ENCODE measurements at regions not wholly inside any gene's neighbourhood (a gene's known extent, or its start where the extent isn't known, plus 50 kb on each side); places are given as distances from the start of the nearest gene placed in this dataset.
A peak's percentile ranks its signal among the peaks of the same experiment; 100 is the strongest.

GRCh38 chr13:91236921-91237320 is 110.6 kb upstream of the MIR17HG start:
- H3K27me3 ChIP-seq (ENCODE audit: control insufficient read depth in 3 of 3, insufficient read depth in 3 of 3, low read length in 3 of 3), result no peaks in the 10 kb centered on the region
- FAIRE-seq, result no peak
- WGBS, 3 donors, result 82 to 89% (median 84%) methylated on average over 3 of the region's 3 CpGs
- H3K27ac ChIP-seq (ENCODE audit: low read depth in 1 of 3, low read length in 2 of 3), result no peak overlapping the region
- no peak overlapping the region for H3K4me3 ChIP-seq (ENCODE audit: low read depth in 1 of 3, low read length in 3 of 3)
- H3K4me1 ChIP-seq (ENCODE audit: control insufficient read depth in 3 of 3, insufficient read depth in 2 of 3, low read depth in 1 of 3, low read length in 2 of 3), result no peaks in the 10 kb centered on the region
- H3K36me3 ChIP-seq (ENCODE audit: control insufficient read depth in 3 of 3, insufficient read depth in 2 of 3, low read depth in 1 of 3, low read length in 3 of 3), result no peaks in the 10 kb centered on the region
- no peak for DNase-seq
- H3K9me3 ChIP-seq (ENCODE audit: control insufficient read depth in 2 of 2, insufficient read depth in 1 of 2, low read depth in 1 of 2, low read length in 1 of 2), result no peaks in the 10 kb centered on the region

GRCh38 chr13:91238036-91238435 is 109.5 kb upstream of the MIR17HG start:
- no peaks in the 10 kb centered on the region for H3K36me3 ChIP-seq (ENCODE audit: control insufficient read depth in 3 of 3, insufficient read depth in 2 of 3, low read depth in 1 of 3, low read length in 3 of 3)
- no peak overlapping the region for H3K4me3 ChIP-seq (ENCODE audit: low read depth in 1 of 3, low read length in 3 of 3)
- 83 to 84% (median 83%) methylated on average over 2 of the region's 2 CpGs for WGBS, 3 donors
- no peaks in the 10 kb centered on the region for H3K9me3 ChIP-seq (ENCODE audit: control insufficient read depth in 2 of 2, insufficient read depth in 1 of 2, low read depth in 1 of 2, low read length in 1 of 2)
- H3K4me1 ChIP-seq (ENCODE audit: control insufficient read depth in 3 of 3, insufficient read depth in 2 of 3, low read depth in 1 of 3, low read length in 2 of 3), result no peaks in the 10 kb centered on the region
- DNase-seq, result no peak
- FAIRE-seq, result no peak
- H3K27me3 ChIP-seq (ENCODE audit: control insufficient read depth in 3 of 3, insufficient read depth in 3 of 3, low read length in 3 of 3), result no peaks in the 10 kb centered on the region
- no peak overlapping the region for H3K27ac ChIP-seq (ENCODE audit: low read depth in 1 of 3, low read length in 2 of 3)

- Histone ChIP-seq H3K9me3 (ENCODE audit: control insufficient read depth in 2 of 2, insufficient read depth in 1 of 2, low read depth in 1 of 2, low read length in 1 of 2) (no peaks in the 10 kb centered on the region), H3K4me3 (ENCODE audit: low read depth in 1 of 3, low read length in 3 of 3) (no peak overlapping the region), H3K36me3 (ENCODE audit: control insufficient read depth in 3 of 3, insufficient read depth in 2 of 3, low read depth in 1 of 3, low read length in 3 of 3) (no peaks in the 10 kb centered on the region), H3K27ac (ENCODE audit: low read depth in 1 of 3, low read length in 2 of 3) (no peak overlapping the region), H3K27me3 (ENCODE audit: control insufficient read depth in 3 of 3, insufficient read depth in 3 of 3, low read length in 3 of 3) (no peaks in the 10 kb centered on the region), H3K4me1 (ENCODE audit: control insufficient read depth in 3 of 3, insufficient read depth in 2 of 3, low read depth in 1 of 3, low read length in 2 of 3) (no peaks in the 10 kb centered on the region)
- DNase-seq, result no peak
- WGBS, 3 donors, result 69 to 90% (median 85%) methylated on average over 1 of the region's 1 CpG
- no peak for FAIRE-seq
These were observed 107.1 kb upstream of the MIR17HG start for GRCh38 chr13:91240341-91240740.

GRCh38 chr13:91241221-91241933 is 106.1 kb upstream of the MIR17HG start:
- WGBS, 3 donors, result 78 to 90% (median 84%) methylated on average over 2 of the region's 2 CpGs
- Histone ChIP-seq H3K27me3 (ENCODE audit: control insufficient read depth in 3 of 3, insufficient read depth in 3 of 3, low read length in 3 of 3) (no peaks in the 10 kb centered on the region), H3K9me3 (ENCODE audit: control insufficient read depth in 2 of 2, insufficient read depth in 1 of 2, low read depth in 1 of 2, low read length in 1 of 2) (no peaks in the 10 kb centered on the region), H3K27ac (ENCODE audit: low read depth in 1 of 3, low read length in 2 of 3) (no peak overlapping the region), H3K36me3 (ENCODE audit: control insufficient read depth in 3 of 3, insufficient read depth in 2 of 3, low read depth in 1 of 3, low read length in 3 of 3) (no peaks in the 10 kb centered on the region), H3K4me3 (ENCODE audit: low read depth in 1 of 3, low read length in 3 of 3) (no peak overlapping the region), H3K4me1 (ENCODE audit: control insufficient read depth in 3 of 3, insufficient read depth in 2 of 3, low read depth in 1 of 3, low read length in 2 of 3) (no peaks in the 10 kb centered on the region)
- DNase-seq (no peak), FAIRE-seq (no peak)

- Histone ChIP-seq H3K27me3 (ENCODE audit: control insufficient read depth in 3 of 3, insufficient read depth in 3 of 3, low read length in 3 of 3) (no peaks in the 10 kb centered on the region), H3K36me3 (ENCODE audit: control insufficient read depth in 3 of 3, insufficient read depth in 2 of 3, low read depth in 1 of 3, low read length in 3 of 3) (no peaks in the 10 kb centered on the region), H3K9me3 (ENCODE audit: control insufficient read depth in 2 of 2, insufficient read depth in 1 of 2, low read depth in 1 of 2, low read length in 1 of 2) (no peaks in the 10 kb centered on the region), H3K27ac (ENCODE audit: low read depth in 1 of 3, low read length in 2 of 3) (no peak overlapping the region), H3K4me3 (ENCODE audit: low read depth in 1 of 3, low read length in 3 of 3) (no peak overlapping the region), H3K4me1 (ENCODE audit: control insufficient read depth in 3 of 3, insufficient read depth in 2 of 3, low read depth in 1 of 3, low read length in 2 of 3) (no peaks in the 10 kb centered on the region)
- FAIRE-seq (no peak), DNase-seq (no peak)
These were observed 104.8 kb upstream of the MIR17HG start for GRCh38 chr13:91242652-91243051.

- DNase-seq (no peak), FAIRE-seq (no peak)
- Histone ChIP-seq H3K4me3 (ENCODE audit: low read depth in 1 of 3, low read length in 3 of 3) (no peak overlapping the region), H3K36me3 (ENCODE audit: control insufficient read depth in 3 of 3, insufficient read depth in 2 of 3, low read depth in 1 of 3, low read length in 3 of 3) (no peaks in the 10 kb centered on the region), H3K9me3 (ENCODE audit: control insufficient read depth in 2 of 2, insufficient read depth in 1 of 2, low read depth in 1 of 2, low read length in 1 of 2) (no peaks in the 10 kb centered on the region), H3K27me3 (ENCODE audit: control insufficient read depth in 3 of 3, insufficient read depth in 3 of 3, low read length in 3 of 3) (no peaks in the 10 kb centered on the region), H3K27ac (ENCODE audit: low read depth in 1 of 3, low read length in 2 of 3) (no peak overlapping the region), H3K4me1 (ENCODE audit: control insufficient read depth in 3 of 3, insufficient read depth in 2 of 3, low read depth in 1 of 3, low read length in 2 of 3) (peaks cover 0 to 3% (median 0%) of the 10 kb centered on the region in 3 donors)
- WGBS, 3 donors, result 87 to 91% (median 88%) methylated on average over 2 of the region's 2 CpGs
These were observed 102.2 kb upstream of the MIR17HG start for GRCh38 chr13:91245288-91245687.

- FAIRE-seq (peak; percentile 19), DNase-seq (peak; percentile 6 to 16)
- no peaks in the 10 kb centered on the region for H3K36me3 ChIP-seq (ENCODE audit: control insufficient read depth in 3 of 3, insufficient read depth in 2 of 3, low read depth in 1 of 3, low read length in 3 of 3)
- no peak overlapping the region for H3K27ac ChIP-seq (ENCODE audit: low read depth in 1 of 3, low read length in 2 of 3)
- no peak overlapping the region for H3K4me3 ChIP-seq (ENCODE audit: low read depth in 1 of 3, low read length in 3 of 3)
- no peaks in the 10 kb centered on the region for H3K27me3 ChIP-seq (ENCODE audit: control insufficient read depth in 3 of 3, insufficient read depth in 3 of 3, low read length in 3 of 3)
- no peaks in the 10 kb centered on the region for H3K9me3 ChIP-seq (ENCODE audit: control insufficient read depth in 2 of 2, insufficient read depth in 1 of 2, low read depth in 1 of 2, low read length in 1 of 2)
- peaks cover 0 to 3% (median 0%) of the 10 kb centered on the region in 3 donors for H3K4me1 ChIP-seq (ENCODE audit: control insufficient read depth in 3 of 3, insufficient read depth in 2 of 3, low read depth in 1 of 3, low read length in 2 of 3)
These were observed 99.7 kb upstream of the MIR17HG start for GRCh38 chr13:91247768-91248167.

GRCh38 chr13:91248249-91248648 is 99.2 kb upstream of the MIR17HG start:
- DNase-seq, result no peak
- Histone ChIP-seq H3K27me3 (ENCODE audit: control insufficient read depth in 3 of 3, insufficient read depth in 3 of 3, low read length in 3 of 3) (no peaks in the 10 kb centered on the region), H3K36me3 (ENCODE audit: control insufficient read depth in 3 of 3, insufficient read depth in 2 of 3, low read depth in 1 of 3, low read length in 3 of 3) (no peaks in the 10 kb centered on the region), H3K4me1 (ENCODE audit: control insufficient read depth in 3 of 3, insufficient read depth in 2 of 3, low read depth in 1 of 3, low read length in 2 of 3) (peaks cover 0 to 3% (median 0%) of the 10 kb centered on the region in 3 donors), H3K4me3 (ENCODE audit: low read depth in 1 of 3, low read length in 3 of 3) (no peak overlapping the region), H3K27ac (ENCODE audit: low read depth in 1 of 3, low read length in 2 of 3) (no peak overlapping the region), H3K9me3 (ENCODE audit: control insufficient read depth in 2 of 2, insufficient read depth in 1 of 2, low read depth in 1 of 2, low read length in 1 of 2) (no peaks in the 10 kb centered on the region)
- 63 to 75% (median 65%) methylated on average over 4 of the region's 4 CpGs for WGBS, 3 donors
- FAIRE-seq, result no peak

- DNase-seq, result peak; percentile 35 to 63
- peaks cover 0 to 3% (median 0%) of the 10 kb centered on the region in 3 donors for H3K4me1 ChIP-seq (ENCODE audit: control insufficient read depth in 3 of 3, insufficient read depth in 2 of 3, low read depth in 1 of 3, low read length in 2 of 3)
- no peaks in the 10 kb centered on the region for H3K36me3 ChIP-seq (ENCODE audit: control insufficient read depth in 3 of 3, insufficient read depth in 2 of 3, low read depth in 1 of 3, low read length in 3 of 3)
- no peak for FAIRE-seq
- WGBS, 3 donors, result 10 to 44% (median 18%) methylated on average over 2 of the region's 2 CpGs
- no peaks in the 10 kb centered on the region for H3K9me3 ChIP-seq (ENCODE audit: control insufficient read depth in 2 of 2, insufficient read depth in 1 of 2, low read depth in 1 of 2, low read length in 1 of 2)
- H3K4me3 ChIP-seq (ENCODE audit: low read depth in 1 of 3, low read length in 3 of 3), result no peak overlapping the region
- no peak overlapping the region for H3K27ac ChIP-seq (ENCODE audit: low read depth in 1 of 3, low read length in 2 of 3)
- no peaks in the 10 kb centered on the region for H3K27me3 ChIP-seq (ENCODE audit: control insufficient read depth in 3 of 3, insufficient read depth in 3 of 3, low read length in 3 of 3)
These were observed 98.1 kb upstream of the MIR17HG start for GRCh38 chr13:91249370-91249769.

Measured in small intestine (tissue), 7 donors.